Naive thymus-derived CD8-positive, alpha-beta T cell (primary cell): ENCODE measurements at regions not wholly inside any gene's neighbourhood (a gene's known extent, or its start where the extent isn't known, plus 50 kb on each side); places are given as distances from the start of the nearest gene placed in this dataset.

Source experiments
- ATAC-seq, 2 donors: fragments of 150-1000 bp; cut with Tn5 transposase in 1 of 2; sonication (Bioruptor Pico), chemical (Tn5 transposase) in 1 of 2; 1 replicate in 1 of 2; 2 replicates in 1 of 2; pipeline ENCODE4 v1.10.0; 2021; ENCODE audit warnings: mild to moderate bottlenecking in 2 of 2, moderate library complexity in 2 of 2
- POLR2A ChIA-PET: fragments of 350-600 bp; sonication (Branson Sonifier 250); formaldehyde crosslinking; loops from one replicate; lab custom pipeline; 2021; ENCODE audit warnings: antibody characterized with exemption; lab: Charles Lee
- DNase-seq, 10 donors: peaks; one replicate each; pipeline versions ENCODE4 v3.0.0 to v3.0.0-alpha.2; 2020 to 2022
- H3K27ac Mint-ChIP-seq, 10 donors: one replicate each; pipeline ENCODE4 v1.8.0; 2020 to 2022; ENCODE audit warnings: mild to moderate bottlenecking in 10 of 10, mixed read lengths in 10 of 10, moderate library complexity in 4 of 10, inconsistent platforms in 1 of 10
- H3K27me3 Mint-ChIP-seq, 5 donors: one replicate each; pipeline ENCODE4 v1.8.0; 2021 to 2022; ENCODE audit warnings: mixed read lengths in 5 of 5
- H3K36me3 Mint-ChIP-seq, 3 donors: one replicate each; pipeline ENCODE4 v1.8.0; 2020 to 2022; ENCODE audit warnings: mixed read lengths in 3 of 3, mild to moderate bottlenecking in 2 of 3, inconsistent platforms in 1 of 3
- H3K4me1 Mint-ChIP-seq, 4 donors: one replicate each; pipeline ENCODE4 v1.8.0; 2021 to 2022; ENCODE audit warnings: mixed read lengths in 4 of 4
- H3K4me3 Mint-ChIP-seq, 10 donors: one replicate each; pipeline ENCODE4 v1.8.0; 2020 to 2022; ENCODE audit warnings: mild to moderate bottlenecking in 10 of 10, mixed read lengths in 10 of 10, moderate library complexity in 6 of 10, inconsistent platforms in 1 of 10
- H3K9me3 Mint-ChIP-seq, 9 donors: one replicate each; pipeline ENCODE4 v1.8.0; 2020 to 2022; ENCODE audit warnings: mixed read lengths in 9 of 9, mild to moderate bottlenecking in 3 of 9, inconsistent platforms in 1 of 9, moderate library complexity in 1 of 9

- H3K36me3 Mint-ChIP-seq, result peaks cover 0 to 36% (median 12%) of the 10 kb centered on the region in 3 donors
- ATAC-seq, result no peak
- no peak for DNase-seq
- H3K4me3 Mint-ChIP-seq, result no peak overlapping the region
- peaks cover 8 to 33% (median 21%) of the 10 kb centered on the region in 5 donors for H3K27me3 Mint-ChIP-seq
- H3K27ac Mint-ChIP-seq, result no peak overlapping the region
- POLR2A ChIA-PET, result no interaction called here
- no peaks in the 10 kb centered on the region for H3K4me1 Mint-ChIP-seq
- H3K9me3 Mint-ChIP-seq, result peaks cover 0 to 43% (median 23%) of the 10 kb centered on the region in 9 donors
These were observed 50.6 kb upstream of the ANO6 start for GRCh38 chr12:45165284-45165683.

- Mint-ChIP-seq H3K9me3 (peaks cover 0 to 35% (median 21%) of the 10 kb centered on the region in 9 donors), H3K4me1 (peaks cover 0 to 5% (median 2%) of the 10 kb centered on the region in 4 donors), H3K27me3 (peaks cover 8 to 33% (median 21%) of the 10 kb centered on the region in 5 donors), H3K27ac (peak overlapping the region in 1 of 10 donors; percentile 22), H3K36me3 (peaks cover 0 to 31% (median 11%) of the 10 kb centered on the region in 3 donors), H3K4me3 (no peak overlapping the region)
- ATAC-seq (no peak), DNase-seq (no peak)
- POLR2A ChIA-PET, result no interaction called here
These were observed 49.8 kb upstream of the ANO6 start for GRCh38 chr12:45166056-45166455.
